AG09319 (cell line): ENCODE measurements at regions not wholly inside any gene's neighbourhood (a gene's known extent, or its start where the extent isn't known, plus 50 kb on each side); places are given as distances from the start of the nearest gene placed in this dataset.
"Not testable (repeated sequence)": the region's sequence is repeated elsewhere in the genome, so short reads cannot be mapped to it uniquely, and the experiment has no call there.

Experiments
- DNase-seq: peaks from one replicate; pipeline ENCODE4 v3.0.0-alpha.2; 2010; ENCODE audit warnings: low read depth; ENCODE audit errors: extremely low read depth
- TF ChIP-seq, protein P1 (sequence below): IDR thresholded peaks from 2 replicates; pipeline ENCODE4 v1.5.1; 2011; ENCODE audit warnings: low read depth, mild to moderate bottlenecking, inconsistent platforms, low read length, moderate library complexity

DNA sequence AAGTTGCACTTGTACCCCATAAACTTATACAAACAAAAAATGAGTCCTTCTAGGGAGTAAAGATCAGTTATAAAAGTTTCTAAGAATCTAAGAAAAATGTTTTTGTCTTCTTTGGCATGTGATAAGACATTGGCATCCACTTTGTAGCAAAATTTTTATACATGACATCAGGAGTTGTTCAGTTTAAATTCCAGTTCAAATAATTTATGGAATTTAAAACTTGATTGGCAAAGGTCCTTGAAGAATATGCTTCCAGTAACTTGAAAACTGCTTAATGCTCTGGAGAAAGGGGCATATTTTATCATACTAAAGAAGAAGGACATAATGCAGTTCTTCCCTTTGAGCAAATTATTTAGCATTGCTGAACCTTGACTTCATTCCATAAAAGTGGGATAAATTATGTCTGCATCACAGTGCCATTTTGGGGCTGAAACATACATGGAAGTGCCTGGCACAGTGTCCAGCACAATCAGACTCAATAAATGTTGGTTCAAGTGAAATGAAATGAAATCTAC lies 163.3 kb upstream of the IL15 start:
- TF ChIP-seq, protein P1, sequence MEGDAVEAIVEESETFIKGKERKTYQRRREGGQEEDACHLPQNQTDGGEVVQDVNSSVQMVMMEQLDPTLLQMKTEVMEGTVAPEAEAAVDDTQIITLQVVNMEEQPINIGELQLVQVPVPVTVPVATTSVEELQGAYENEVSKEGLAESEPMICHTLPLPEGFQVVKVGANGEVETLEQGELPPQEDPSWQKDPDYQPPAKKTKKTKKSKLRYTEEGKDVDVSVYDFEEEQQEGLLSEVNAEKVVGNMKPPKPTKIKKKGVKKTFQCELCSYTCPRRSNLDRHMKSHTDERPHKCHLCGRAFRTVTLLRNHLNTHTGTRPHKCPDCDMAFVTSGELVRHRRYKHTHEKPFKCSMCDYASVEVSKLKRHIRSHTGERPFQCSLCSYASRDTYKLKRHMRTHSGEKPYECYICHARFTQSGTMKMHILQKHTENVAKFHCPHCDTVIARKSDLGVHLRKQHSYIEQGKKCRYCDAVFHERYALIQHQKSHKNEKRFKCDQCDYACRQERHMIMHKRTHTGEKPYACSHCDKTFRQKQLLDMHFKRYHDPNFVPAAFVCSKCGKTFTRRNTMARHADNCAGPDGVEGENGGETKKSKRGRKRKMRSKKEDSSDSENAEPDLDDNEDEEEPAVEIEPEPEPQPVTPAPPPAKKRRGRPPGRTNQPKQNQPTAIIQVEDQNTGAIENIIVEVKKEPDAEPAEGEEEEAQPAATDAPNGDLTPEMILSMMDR = no peak
- no peak for DNase-seq

DNA sequence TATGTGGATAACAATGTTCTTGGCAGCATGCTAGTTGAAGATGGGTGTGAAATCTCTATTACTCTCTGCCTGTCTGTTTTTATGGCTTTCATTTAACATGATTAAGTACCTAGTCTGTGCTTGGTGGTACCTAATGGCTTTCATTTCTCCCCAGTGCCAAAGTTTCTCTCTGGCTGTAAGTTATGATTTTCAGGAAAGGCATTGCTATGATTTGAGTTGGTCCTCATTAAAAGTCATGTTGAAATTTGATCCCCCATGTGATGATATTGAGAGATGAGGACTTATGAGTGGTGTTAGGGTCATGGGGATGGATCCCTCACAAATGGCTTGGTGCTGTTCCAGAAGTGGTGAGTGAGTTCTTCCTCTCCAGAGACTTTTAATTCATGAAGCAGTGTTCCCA lies 162.4 kb upstream of the IL15 start:
- TF ChIP-seq, protein P1 = no peak
- DNase-seq = no peak

DNA sequence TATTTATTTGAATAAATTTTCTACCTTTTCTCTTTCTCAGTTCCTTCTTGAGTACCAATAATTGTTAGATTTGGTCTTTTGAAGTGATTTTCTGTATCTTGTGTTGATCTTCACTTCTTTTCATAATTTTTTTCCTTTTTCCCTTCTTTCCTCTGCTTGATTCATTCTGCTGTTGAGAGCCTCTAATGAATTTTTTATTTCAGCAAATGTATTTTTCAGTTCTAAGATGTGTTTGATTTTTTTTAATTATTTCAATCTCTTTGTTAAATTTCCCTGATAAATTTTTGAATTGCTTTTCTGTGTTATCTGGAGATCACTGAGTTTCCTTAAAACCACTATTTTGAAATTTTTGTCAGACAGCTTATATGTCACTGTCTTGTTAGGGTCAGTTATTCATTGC lies 155.4 kb upstream of the IL15 start:
- TF ChIP-seq, protein P1 = no peak
- DNase-seq = no peak

DNA sequence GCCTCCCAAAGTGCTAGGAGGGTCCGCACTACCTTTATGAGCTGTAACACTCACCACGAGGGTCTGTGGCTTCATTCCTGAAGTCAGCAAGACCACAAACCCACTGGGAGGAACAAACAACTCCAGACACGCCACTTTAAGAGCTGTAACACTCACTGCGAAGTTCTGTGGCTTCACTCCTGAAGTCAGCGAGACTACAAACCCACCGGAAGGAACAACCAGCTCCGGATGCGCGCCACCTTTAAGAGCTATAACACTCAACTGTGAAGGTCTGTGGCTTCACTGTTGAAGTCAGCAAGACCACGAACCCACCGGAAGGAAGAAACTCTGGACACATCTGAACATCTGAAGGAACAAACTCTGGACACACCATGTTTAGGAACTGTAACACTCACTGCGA lies 152.1 kb upstream of the IL15 start:
- DNase-seq = not testable (repeated sequence)

DNA sequence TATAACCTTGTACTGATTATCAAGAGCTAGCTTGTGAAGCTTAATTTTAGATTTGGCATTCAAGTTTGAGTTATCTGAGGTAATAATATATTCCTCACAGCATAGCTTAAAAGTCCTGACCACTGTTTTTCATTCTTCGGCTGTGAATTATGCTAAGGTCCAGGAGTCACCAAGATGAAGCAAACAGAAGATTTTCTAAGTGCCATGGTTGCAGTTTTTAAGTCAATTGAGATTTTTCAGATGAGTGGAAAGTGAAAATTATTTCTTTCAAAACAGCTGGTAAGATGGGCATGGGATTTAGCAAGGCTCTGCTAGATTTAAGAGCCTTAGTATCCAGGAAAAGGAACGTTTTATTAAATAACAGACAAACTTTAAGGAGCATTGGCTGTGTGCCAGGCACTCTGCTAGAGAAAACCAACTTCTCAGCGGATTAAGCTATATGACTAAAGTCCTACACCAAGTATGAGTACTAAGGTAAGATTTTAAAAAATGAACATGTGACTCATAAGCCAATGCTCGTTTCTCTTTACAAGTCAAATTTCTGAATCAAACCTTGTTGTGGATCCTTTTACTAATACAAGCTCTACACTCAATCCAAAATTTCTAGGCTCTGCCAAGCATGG lies 149.9 kb upstream of the IL15 start:
- TF ChIP-seq, protein P1 = no peak
- DNase-seq = no peak

DNA sequence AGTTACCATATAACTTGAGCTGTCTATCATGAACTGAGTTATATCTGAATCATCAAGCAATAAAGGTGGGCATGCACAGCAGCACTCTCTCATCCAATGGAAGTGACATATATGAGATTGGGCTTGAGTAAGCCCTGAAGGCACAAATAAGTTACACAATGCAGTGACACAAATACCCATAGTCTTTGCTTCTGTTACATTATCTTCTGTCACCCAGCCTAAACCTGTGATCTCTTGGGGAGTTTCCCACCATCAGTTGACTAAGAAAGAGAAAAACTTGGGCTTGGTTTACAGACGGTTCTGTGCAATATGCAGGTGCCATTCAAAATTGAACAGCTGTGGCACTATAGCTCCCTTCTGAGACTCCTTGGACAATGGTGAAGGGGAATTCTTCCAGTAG lies 138.8 kb upstream of the IL15 start:
- DNase-seq = no peak
- TF ChIP-seq, protein P1 = no peak

DNA sequence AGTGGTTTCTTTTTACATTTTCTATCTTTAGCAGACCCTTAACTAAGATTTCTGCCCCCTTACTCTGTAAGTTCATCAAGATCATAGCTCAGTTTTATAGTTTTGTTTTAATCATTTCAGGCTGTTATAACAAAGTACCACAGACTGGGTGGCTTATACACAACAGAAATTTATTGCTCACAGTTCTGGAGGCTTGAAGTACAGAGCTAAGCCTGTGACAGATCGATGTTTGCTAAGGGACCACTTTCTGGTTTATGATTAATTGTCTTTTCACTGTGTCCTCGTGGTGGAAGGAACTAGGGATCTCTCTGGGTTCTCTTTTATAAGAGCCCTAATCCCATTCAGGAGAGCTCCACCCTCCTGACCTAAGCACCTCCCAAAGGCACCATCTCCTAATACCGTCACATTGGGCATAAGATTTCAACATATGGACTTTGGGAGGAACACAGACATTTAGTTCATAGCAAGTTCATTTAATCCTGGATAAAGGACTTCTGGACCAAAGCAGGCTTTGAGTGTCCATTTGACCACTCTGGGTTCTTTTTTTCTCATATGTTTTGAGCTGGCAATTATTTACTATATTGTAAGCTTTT lies 137.0 kb upstream of the IL15 start:
- DNase-seq = no peak
- TF ChIP-seq, protein P1 = no peak

DNA sequence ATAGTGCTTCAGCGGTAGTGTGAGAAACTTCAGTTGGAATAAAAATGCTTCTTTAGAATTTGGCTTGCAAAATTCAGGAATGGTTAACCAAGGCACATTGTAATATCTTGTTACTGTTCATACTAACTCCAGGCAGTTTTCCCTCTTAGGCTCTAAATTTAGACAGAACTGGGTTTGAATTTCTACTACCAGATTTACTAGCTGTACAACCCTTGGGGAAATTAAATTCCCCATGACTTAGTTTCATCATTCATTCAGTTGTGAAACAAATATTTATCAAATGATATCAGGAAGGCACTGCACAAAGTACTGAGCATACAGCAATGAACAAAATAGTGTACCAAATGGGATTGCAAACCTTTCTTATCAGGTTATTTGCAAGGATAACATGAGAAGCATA lies 135.0 kb upstream of the IL15 start:
- TF ChIP-seq, protein P1 = no peak
- no peak for DNase-seq
